Motor neuron (in vitro differentiated cells): ENCODE measurements at regions not wholly inside any gene's neighbourhood (a gene's known extent, or its start where the extent isn't known, plus 50 kb on each side); places are given as distances from the start of the nearest gene placed in this dataset.
A peak's percentile ranks its signal among the peaks of the same experiment; 100 is the strongest.

ENCODE experiments used
- ATAC-seq, 8 experiments: fragments of 200-7000 bp; cut with Tn5 transposase; replicated peaks in 6 of 8; 2 replicates each; pipeline ENCODE4 v1.8.0; 2021; ENCODE audit warnings: mild to moderate bottlenecking in 8 of 8, moderate library complexity in 8 of 8
- H3K27ac ChIP-seq, 2 donors: fragments of 250-450 bp; sonication (Bioruptor Pico); 2 replicates each; pipeline ENCODE4 v1.9.0; 2021; ENCODE audit warnings: antibody characterized with exemption in 2 of 2, mild to moderate bottlenecking in 2 of 2, moderate library complexity in 1 of 2
- H3K4me1 ChIP-seq, 2 donors: fragments of 250-450 bp; sonication (Bioruptor Pico); replicated peaks in 1 of 2; 2 replicates each; pipeline ENCODE4 v1.6.1; 2021; ENCODE audit warnings: antibody characterized with exemption in 2 of 2, mild to moderate bottlenecking in 2 of 2, moderate library complexity in 1 of 2
- H3K4me3 ChIP-seq, 5 donors: fragments of 250-450 bp; sonication (Bioruptor Pico); 2 replicates each; pipeline ENCODE4 v1.9.0; 2021; ENCODE audit warnings: antibody characterized with exemption in 5 of 5, mild to moderate bottlenecking in 5 of 5, moderate library complexity in 4 of 5
- WGBS, 10 experiments: fragments of 450-650 bp; shearing (Covaris generic); methylation state at CpG; one replicate each; pipeline ENCODE4 v1.0.0; 2022; 5-methylcytosine and 5-hydroxymethylcytosine counted together
- in situ Hi-C, 9 experiments: fragments of 400-800 bp; cut with MboI; loops; one replicate each; pipeline ENCODE4 v1.15.0; 2021; ENCODE audit warnings: low sequenced_read_pairs in 9 of 9, low pct_unique_long_range_greater_than_20kb in 2 of 9; ENCODE audit not compliant: unreplicated experiment in 9 of 9

- Histone ChIP-seq H3K4me1 (no peaks in the 10 kb centered on the region), H3K4me3 (no peak overlapping the region), H3K27ac (no peak overlapping the region)
- 48 to 100% (median 86%) methylated on average over 2 to 6 of the region's 28 CpGs; no CpG with 5 or more reads in 6 of the 10 experiments for WGBS, 10 experiments
- ATAC-seq = no peak
- in situ Hi-C loops = loop anchor here in 4 of 9 experiments (25.0 kb wide), 1 partner anchor 151 kb away; no protein-coding TSS in a partner anchor
Measured at GRCh38 chr17:77487677-77488530, 347.1 kb downstream of the SEC14L1 start.

- no peaks in the 10 kb centered on the region for H3K4me1 ChIP-seq
- in situ Hi-C loops = loop anchor here in 4 of 9 experiments (25.0 kb wide), 1 partner anchor 151 kb away; no protein-coding TSS in a partner anchor
- no peak for ATAC-seq
- WGBS, 10 experiments = 50 to 100% (median 100%) methylated on average over 2 of the region's 25 CpGs; no CpG with 5 or more reads in 6 of the 10 experiments
- no peak overlapping the region for H3K4me3 ChIP-seq
- no peak overlapping the region for H3K27ac ChIP-seq
Measured at GRCh38 chr17:77488531-77489238, 347.9 kb downstream of the SEC14L1 start.

GRCh38 chr17:77489239-77489892, 348.6 kb downstream of the SEC14L1 start:
- H3K27ac ChIP-seq = no peak overlapping the region
- no peaks in the 10 kb centered on the region for H3K4me1 ChIP-seq
- in situ Hi-C loops = loop anchor here in 4 of 9 experiments (25.0 kb wide), 1 partner anchor 152 kb away; no protein-coding TSS in a partner anchor
- 90 to 100% (median 95%) methylated on average over 1 to 4 of the region's 19 CpGs; no CpG with 5 or more reads in 7 of the 10 experiments for WGBS, 10 experiments
- ATAC-seq = no peak
- no peak overlapping the region for H3K4me3 ChIP-seq

GRCh38 chr17:77489893-77490255, 349.1 kb downstream of the SEC14L1 start:
- ATAC-seq = peak in 2 of 8 experiments; percentile 56 to 77
- WGBS, 10 experiments = 0 to 100% methylated on average over 1 to 3 of the region's 11 CpGs; no CpG with 5 or more reads in 8 of the 10 experiments
- in situ Hi-C loops = loop anchor here in 8 of 9 experiments (10.0 to 25.0 kb wide), 3 partner anchors 153 to 165 kb away; no protein-coding TSS in a partner anchor
- Histone ChIP-seq H3K4me3 (no peak overlapping the region), H3K27ac (no peak overlapping the region), H3K4me1 (peaks cover 0 to 2% of the 10 kb centered on the region in 2 donors)

- WGBS, 10 experiments = 100% methylated on average over 1 to 2 of the region's 27 CpGs; no CpG with 5 or more reads in 8 of the 10 experiments
- Histone ChIP-seq H3K27ac (no peak overlapping the region), H3K4me1 (peaks cover 0 to 2% of the 10 kb centered on the region in 2 donors), H3K4me3 (no peak overlapping the region)
- in situ Hi-C loops = loop anchor here in 8 of 9 experiments (10.0 to 25.0 kb wide), 3 partner anchors 153 to 166 kb away; no protein-coding TSS in a partner anchor
- no peak for ATAC-seq
Measured at GRCh38 chr17:77490361-77491183, 349.8 kb downstream of the SEC14L1 start.

- ATAC-seq = no peak
- Histone ChIP-seq H3K27ac (no peak overlapping the region), H3K4me1 (peaks cover 0 to 2% of the 10 kb centered on the region in 2 donors), H3K4me3 (no peak overlapping the region)
- 67 to 100% (median 93%) methylated on average over 1 to 12 of the region's 16 CpGs; no CpG with 5 or more reads in 4 of the 10 experiments for WGBS, 10 experiments
- in situ Hi-C loops = loop anchor here in 8 of 9 experiments (10.0 to 25.0 kb wide), 3 partner anchors 155 to 167 kb away; no protein-coding TSS in a partner anchor
Measured at GRCh38 chr17:77491921-77492445, 351.2 kb downstream of the SEC14L1 start.

- H3K4me1 ChIP-seq = peaks cover 0 to 2% of the 10 kb centered on the region in 2 donors
- 73 to 100% (median 89%) methylated on average over 2 to 8 of the region's 23 CpGs; no CpG with 5 or more reads in 4 of the 10 experiments for WGBS, 10 experiments
- ATAC-seq = no peak
- no peak overlapping the region for H3K27ac ChIP-seq
- no peak overlapping the region for H3K4me3 ChIP-seq
- in situ Hi-C loops = loop anchor here in 8 of 9 experiments (10.0 to 25.0 kb wide), 3 partner anchors 155 to 168 kb away; no protein-coding TSS in a partner anchor
Measured at GRCh38 chr17:77492446-77493237, 351.9 kb downstream of the SEC14L1 start.

- in situ Hi-C loops = loop anchor here in 8 of 9 experiments (10.0 to 25.0 kb wide), 3 partner anchors 156 to 169 kb away; no protein-coding TSS in a partner anchor
- no peak overlapping the region for H3K4me3 ChIP-seq
- peak overlapping the region in 1 of 2 donors; percentile 40 for H3K27ac ChIP-seq
- H3K4me1 ChIP-seq = peaks cover 0 to 2% of the 10 kb centered on the region in 2 donors
- no peak for ATAC-seq
- WGBS, 10 experiments = 60 to 100% (median 81%) methylated on average over 1 to 8 of the region's 11 CpGs; no CpG with 5 or more reads in 1 of the 10 experiments
Measured at GRCh38 chr17:77493238-77493820, 352.6 kb downstream of the SEC14L1 start.

- in situ Hi-C loops = loop anchor here in 8 of 9 experiments (10.0 to 25.0 kb wide), 3 partner anchors 157 to 169 kb away; no protein-coding TSS in a partner anchor
- peak overlapping the region in 1 of 2 donors; percentile 40 for H3K27ac ChIP-seq
- H3K4me3 ChIP-seq = no peak overlapping the region
- peaks cover 0 to 2% of the 10 kb centered on the region in 2 donors for H3K4me1 ChIP-seq
- 86 to 100% (median 96%) methylated on average over 1 to 7 of the region's 9 CpGs; no CpG with 5 or more reads in 3 of the 10 experiments for WGBS, 10 experiments
- no peak for ATAC-seq
Measured at GRCh38 chr17:77493901-77494663, 353.3 kb downstream of the SEC14L1 start.
